GM12878 (cell line): ENCODE measurements at regions not wholly inside any gene's neighbourhood (a gene's known extent, or its start where the extent isn't known, plus 50 kb on each side); places are given as distances from the start of the nearest gene placed in this dataset.

Experiments
- ATAC-seq: fragments of 200-7000 bp; cut with Tn5 transposase; 3 replicates; pipeline ENCODE4 v1.9.1; 2020; ENCODE audit warnings: mild to moderate bottlenecking, moderate library complexity
- BruUV-seq: library from RNA; stranded (reverse); fragments of 400-500 nt; replicated peaks from 2 replicates; lab custom pipeline; 2021; lab: Mats Ljungman, UMichigan
- CTCF ChIA-PET: fragments of 300-600 bp; sonication (Branson Sonifier 250); formaldehyde crosslinking; extraction: SDS; loops from one replicate; lab custom pipeline; 2021; ENCODE audit warnings: inconsistent platforms; lab: Yijun Ruan, JAX
- POLR2A ChIA-PET: fragments of 350-600 bp; formaldehyde crosslinking; extraction: SDS; loops from one replicate; lab custom pipeline; 2021; ENCODE audit warnings: inconsistent platforms; lab: Charles Lee
- RAD21 ChIA-PET: fragments of 300-600 bp; sonication (Branson Sonifier 250); formaldehyde crosslinking; loops from one replicate; lab custom pipeline; 2023; ENCODE audit warnings: antibody characterized with exemption; ENCODE audit not compliant: unreplicated experiment; lab: Charles Lee
- SMC1A ChIA-PET: fragments of 300-600 bp; sonication (Branson Sonifier 250); formaldehyde crosslinking; loops from one replicate; lab custom pipeline; 2023; ENCODE audit not compliant: unreplicated experiment, uncharacterized antibody; lab: Charles Lee
- DNase-seq: peaks from one replicate; pipeline ENCODE4 v3.0.0-alpha.2; 2011; ENCODE audit warnings: low read depth, low spot score
- FAIRE-seq: peaks from 3 replicates; lab custom pipeline; 2011; peaks lifted over from hg19 to GRCh38; lab: Jason Lieb, UNC
- H2AFZ ChIP-seq: 2 replicates; pipeline ENCODE4 v1.6.0; 2011; ENCODE audit warnings: low read depth, low read length, control low read depth; ENCODE audit not compliant: control insufficient read depth
- H3K27ac ChIP-seq: 2 replicates; pipeline ENCODE4 v1.5.1; 2011; ENCODE audit warnings: control low read depth; ENCODE audit not compliant: control insufficient read depth, insufficient read depth
- H3K27me3 ChIP-seq, 2 experiments: replicated peaks in 1 of 2; 2 replicates each; pipeline versions ENCODE4 v1.6.0 to v1.6.1; 2011; ENCODE audit warnings: low read length in 1 of 2; ENCODE audit not compliant: control insufficient read depth in 2 of 2, insufficient read depth in 2 of 2
- H3K36me3 ChIP-seq, 2 experiments: 2 replicates each; pipeline ENCODE4 v1.5.1; 2011; ENCODE audit warnings: low read length in 1 of 2; ENCODE audit not compliant: control insufficient read depth in 2 of 2, insufficient read depth in 2 of 2
- H3K4me1 ChIP-seq: 2 replicates; pipeline ENCODE4 v1.6.1; 2011; ENCODE audit warnings: mild to moderate bottlenecking, low read length, moderate library complexity, mixed read lengths; ENCODE audit not compliant: control insufficient read depth, insufficient read depth
- H3K4me2 ChIP-seq: 2 replicates; pipeline ENCODE4 v1.6.0; 2011; ENCODE audit warnings: control low read depth; ENCODE audit not compliant: control insufficient read depth, insufficient read depth
- H3K4me3 ChIP-seq: fragments of 200-600 bp; sonication (generic); 2 replicates; pipeline ENCODE4 v1.5.1; 2016
- H3K79me2 ChIP-seq: 2 replicates; pipeline ENCODE4 v1.6.0; 2011; ENCODE audit warnings: low read length; ENCODE audit not compliant: control insufficient read depth, insufficient read depth
- H3K9ac ChIP-seq: 2 replicates; pipeline ENCODE4 v1.8.0; 2011; ENCODE audit warnings: low read length, control low read depth, mixed read lengths; ENCODE audit not compliant: control insufficient read depth, insufficient read depth
- H3K9me3 ChIP-seq: replicated peaks from 3 replicates; pipeline ENCODE4 v1.5.1; 2011; ENCODE audit warnings: mild to moderate bottlenecking, low read length; ENCODE audit not compliant: control insufficient read depth, insufficient read depth
- H4K20me1 ChIP-seq: 2 replicates; pipeline ENCODE4 v1.6.0; 2011; ENCODE audit not compliant: control insufficient read depth, insufficient read depth
- CBX5 ChIP-seq: sonication (generic); IDR thresholded peaks from 2 replicates; pipeline ENCODE4 v1.6.1; 2016; ENCODE audit warnings: low read depth, moderate library complexity, mild to moderate bottlenecking, inconsistent platforms
- FOS ChIP-seq: IDR thresholded peaks from 3 replicates; pipeline ENCODE4 v1.6.1; 2011; ENCODE audit warnings: borderline replicate concordance; ENCODE audit not compliant: insufficient read length; ENCODE audit errors: extremely low read depth
- HDGF ChIP-seq: fragments of 450-650 bp; IDR thresholded peaks from 2 replicates; pipeline ENCODE4 v1.6.1; 2016; ENCODE audit warnings: antibody characterized with exemption
- KLF5 ChIP-seq: fragments of 450-650 bp; IDR thresholded peaks from 2 replicates; pipeline ENCODE4 v1.6.1; 2014; ENCODE audit warnings: mild to moderate bottlenecking; ENCODE audit not compliant: partially characterized antibody
- MLLT1 ChIP-seq: fragments of 450-650 bp; IDR thresholded peaks from 2 replicates; pipeline ENCODE4 v1.6.1; 2016; ENCODE audit warnings: mild to moderate bottlenecking
- NR2C2 ChIP-seq: IDR thresholded peaks from 2 replicates; pipeline ENCODE4 v1.6.1; 2011; ENCODE audit warnings: borderline replicate concordance, low read depth; ENCODE audit not compliant: control insufficient read depth, insufficient read length
- NRF1 ChIP-seq: conservative IDR thresholded peaks from 2 replicates; pipeline ENCODE4 v1.6.1; 2011; ENCODE audit warnings: mild to moderate bottlenecking, low read depth, low read length, improper control_type of control experiment
- RAD51 ChIP-seq: fragments of 450-650 bp; IDR thresholded peaks from 2 replicates; pipeline ENCODE4 v1.6.1; 2016; ENCODE audit warnings: moderate library complexity, mild to moderate bottlenecking, inconsistent platforms
- RB1 ChIP-seq: fragments of 450-650 bp; formaldehyde crosslinking; IDR thresholded peaks from 2 replicates; pipeline ENCODE4 v1.6.1; 2017; ENCODE audit warnings: mild to moderate bottlenecking, borderline replicate concordance
- RCOR1 ChIP-seq: conservative IDR thresholded peaks from 2 replicates; pipeline ENCODE4 v1.6.1; 2012; ENCODE audit warnings: low read depth, low read length, improper control_type of control experiment
- TAF1 ChIP-seq: IDR thresholded peaks from 2 replicates; pipeline ENCODE4 v1.6.1; 2011; ENCODE audit warnings: mild to moderate bottlenecking, low read depth, low read length, borderline replicate concordance
- TARDBP ChIP-seq: IDR thresholded peaks from 2 replicates; pipeline ENCODE4 v1.6.1; 2016; ENCODE audit warnings: borderline replicate concordance
- TCF3 ChIP-seq: IDR thresholded peaks from 2 replicates; pipeline ENCODE4 v1.6.1; 2012; ENCODE audit warnings: low read depth, mild to moderate bottlenecking, low read length, borderline replicate concordance; ENCODE audit not compliant: insufficient read depth
- WRNIP1 ChIP-seq: IDR thresholded peaks from 2 replicates; pipeline ENCODE4 v1.6.1; 2011; ENCODE audit warnings: low read depth, low read length, improper control_type of control experiment, borderline replicate concordance
- ZNF207 ChIP-seq: fragments of 450-650 bp; IDR thresholded peaks from 2 replicates; pipeline ENCODE4 v1.6.1; 2014; ENCODE audit warnings: antibody characterized with exemption, mild to moderate bottlenecking, borderline replicate concordance
- ZNF217 ChIP-seq: fragments of 450-650 bp; IDR thresholded peaks from 2 replicates; pipeline ENCODE4 v1.6.1; 2017; ENCODE audit warnings: antibody characterized with exemption, mild to moderate bottlenecking
- WGBS: methylation state at CpG from one replicate; pipeline ENCODE4 v1.1.6; 2016; ENCODE audit warnings: low lambda C conversion rate; ENCODE audit not compliant: insufficient replicate concordance, insufficient coverage; ENCODE audit errors: missing lambda C conversion rate; 5-methylcytosine and 5-hydroxymethylcytosine counted together
- in situ Hi-C: fragments of 300-500 bp; cut with MboI; formaldehyde crosslinking; loops from 9 replicates; pipeline ENCODE4 v1.14.3; 2018; ENCODE audit warnings: mixed read lengths
- intact Hi-C: fragments of 100-400 bp; cut with micrococcal nuclease; formaldehyde crosslinking; loops from one replicate; pipeline ENCODE4 v1.14.2; 2022; ENCODE audit not compliant: unreplicated experiment
- TF ChIP-seq, protein P1 (sequence below): IDR thresholded peaks from 2 replicates; pipeline ENCODE4 v1.6.1; 2011; ENCODE audit warnings: mild to moderate bottlenecking, low read depth, low read length, moderate library complexity; ENCODE audit not compliant: insufficient replicate concordance
- TF ChIP-seq, protein P2 (sequence below): fragments of 450-650 bp; IDR thresholded peaks from 2 replicates; pipeline ENCODE4 v1.6.1; 2017; ENCODE audit warnings: mild to moderate bottlenecking, low read depth, inconsistent platforms; ENCODE audit not compliant: poor library complexity, severe bottlenecking
- TF ChIP-seq, protein P3 (sequence below): fragments of 150-350 bp; IDR thresholded peaks from 2 replicates; pipeline ENCODE4 v1.6.1; 2016; ENCODE audit warnings: low read depth, low read length

- H3K4me3 ChIP-seq = no peak overlapping the region
- H3K9ac ChIP-seq = no peak overlapping the region
- ATAC-seq (no peak), DNase-seq (no peak), FAIRE-seq (no peak)
- POLR2A ChIA-PET = no interaction called here
- H3K27ac ChIP-seq = no peak overlapping the region
- H3K4me2 ChIP-seq = no peak overlapping the region
- no peak overlapping the region for H2AFZ ChIP-seq
- BruUV-seq = no TSS peak
- no peaks in the 10 kb centered on the region; a peak in 2 of 4 replicates for H3K27me3 ChIP-seq
- TF ChIP-seq ZNF217 (no peak), KLF5 (no peak), HDGF (no peak), WRNIP1 (no peak), CBX5 (no peak), RCOR1 (no peak), NR2C2 (no peak), TARDBP (no peak), RAD51 (no peak), TCF3 (no peak), RB1 (no peak), NRF1 (no peak), FOS (no peak), ZNF207 (no peak), TAF1 (no peak), MLLT1 (no peak)
- TF ChIP-seq, protein P1, sequence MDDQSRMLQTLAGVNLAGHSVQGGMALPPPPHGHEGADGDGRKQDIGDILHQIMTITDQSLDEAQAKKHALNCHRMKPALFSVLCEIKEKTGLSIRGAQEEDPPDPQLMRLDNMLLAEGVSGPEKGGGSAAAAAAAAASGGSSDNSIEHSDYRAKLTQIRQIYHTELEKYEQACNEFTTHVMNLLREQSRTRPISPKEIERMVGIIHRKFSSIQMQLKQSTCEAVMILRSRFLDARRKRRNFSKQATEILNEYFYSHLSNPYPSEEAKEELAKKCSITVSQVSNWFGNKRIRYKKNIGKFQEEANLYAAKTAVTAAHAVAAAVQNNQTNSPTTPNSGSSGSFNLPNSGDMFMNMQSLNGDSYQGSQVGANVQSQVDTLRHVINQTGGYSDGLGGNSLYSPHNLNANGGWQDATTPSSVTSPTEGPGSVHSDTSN = no peak
- TF ChIP-seq, protein P2, sequence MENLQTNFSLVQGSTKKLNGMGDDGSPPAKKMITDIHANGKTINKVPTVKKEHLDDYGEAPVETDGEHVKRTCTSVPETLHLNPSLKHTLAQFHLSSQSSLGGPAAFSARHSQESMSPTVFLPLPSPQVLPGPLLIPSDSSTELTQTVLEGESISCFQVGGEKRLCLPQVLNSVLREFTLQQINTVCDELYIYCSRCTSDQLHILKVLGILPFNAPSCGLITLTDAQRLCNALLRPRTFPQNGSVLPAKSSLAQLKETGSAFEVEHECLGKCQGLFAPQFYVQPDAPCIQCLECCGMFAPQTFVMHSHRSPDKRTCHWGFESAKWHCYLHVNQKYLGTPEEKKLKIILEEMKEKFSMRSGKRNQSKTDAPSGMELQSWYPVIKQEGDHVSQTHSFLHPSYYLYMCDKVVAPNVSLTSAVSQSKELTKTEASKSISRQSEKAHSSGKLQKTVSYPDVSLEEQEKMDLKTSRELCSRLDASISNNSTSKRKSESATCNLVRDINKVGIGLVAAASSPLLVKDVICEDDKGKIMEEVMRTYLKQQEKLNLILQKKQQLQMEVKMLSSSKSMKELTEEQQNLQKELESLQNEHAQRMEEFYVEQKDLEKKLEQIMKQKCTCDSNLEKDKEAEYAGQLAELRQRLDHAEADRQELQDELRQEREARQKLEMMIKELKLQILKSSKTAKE = no peak
- TF ChIP-seq, protein P3, sequence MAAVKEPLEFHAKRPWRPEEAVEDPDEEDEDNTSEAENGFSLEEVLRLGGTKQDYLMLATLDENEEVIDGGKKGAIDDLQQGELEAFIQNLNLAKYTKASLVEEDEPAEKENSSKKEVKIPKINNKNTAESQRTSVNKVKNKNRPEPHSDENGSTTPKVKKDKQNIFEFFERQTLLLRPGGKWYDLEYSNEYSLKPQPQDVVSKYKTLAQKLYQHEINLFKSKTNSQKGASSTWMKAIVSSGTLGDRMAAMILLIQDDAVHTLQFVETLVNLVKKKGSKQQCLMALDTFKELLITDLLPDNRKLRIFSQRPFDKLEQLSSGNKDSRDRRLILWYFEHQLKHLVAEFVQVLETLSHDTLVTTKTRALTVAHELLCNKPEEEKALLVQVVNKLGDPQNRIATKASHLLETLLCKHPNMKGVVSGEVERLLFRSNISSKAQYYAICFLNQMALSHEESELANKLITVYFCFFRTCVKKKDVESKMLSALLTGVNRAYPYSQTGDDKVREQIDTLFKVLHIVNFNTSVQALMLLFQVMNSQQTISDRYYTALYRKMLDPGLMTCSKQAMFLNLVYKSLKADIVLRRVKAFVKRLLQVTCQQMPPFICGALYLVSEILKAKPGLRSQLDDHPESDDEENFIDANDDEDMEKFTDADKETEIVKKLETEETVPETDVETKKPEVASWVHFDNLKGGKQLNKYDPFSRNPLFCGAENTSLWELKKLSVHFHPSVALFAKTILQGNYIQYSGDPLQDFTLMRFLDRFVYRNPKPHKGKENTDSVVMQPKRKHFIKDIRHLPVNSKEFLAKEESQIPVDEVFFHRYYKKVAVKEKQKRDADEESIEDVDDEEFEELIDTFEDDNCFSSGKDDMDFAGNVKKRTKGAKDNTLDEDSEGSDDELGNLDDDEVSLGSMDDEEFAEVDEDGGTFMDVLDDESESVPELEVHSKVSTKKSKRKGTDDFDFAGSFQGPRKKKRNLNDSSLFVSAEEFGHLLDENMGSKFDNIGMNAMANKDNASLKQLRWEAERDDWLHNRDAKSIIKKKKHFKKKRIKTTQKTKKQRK = no peak
- WGBS = 9% methylated on average over 7 of the region's 7 CpGs
- RAD21 ChIA-PET = no interaction called here
- no peaks in the 10 kb centered on the region for H3K36me3 ChIP-seq
- H3K79me2 ChIP-seq = no peaks in the 10 kb centered on the region
- in situ Hi-C loops (no loop called here), intact Hi-C loops (no loop called here)
- no peaks in the 10 kb centered on the region for H3K4me1 ChIP-seq
- H3K9me3 ChIP-seq = no peaks in the 10 kb centered on the region
- SMC1A ChIA-PET = no interaction called here
- H4K20me1 ChIP-seq = no peaks in the 10 kb centered on the region
- CTCF ChIA-PET = no interaction called here
These were observed 207.1 kb upstream of the N4BP1 start for GRCh38 chr16:48817032-48817431.
